Stimulated activated naive CD8-positive, alpha-beta T cell treated with anti-CD3 and anti-CD28 coated beads, Interleukin-15, Interleukin-2, amounts not matched to agents 100 U/mL and 50 U/mL, for 24 hours (primary cell): ENCODE measurements at regions not wholly inside any gene's neighbourhood (a gene's known extent, or its start where the extent isn't known, plus 50 kb on each side); places are given as distances from the start of the nearest gene placed in this dataset.
"Not testable (repeated sequence)": the region's sequence is repeated elsewhere in the genome, so short reads cannot be mapped to it uniquely, and the experiment has no call there.

Source experiments
- ATAC-seq: fragments of 150-1000 bp; cut with Tn5 transposase; one replicate; pipeline ENCODE4 v1.10.0; 2021
- DNase-seq: peaks from one replicate; pipeline ENCODE4 v3.0.0; 2021

DNA sequence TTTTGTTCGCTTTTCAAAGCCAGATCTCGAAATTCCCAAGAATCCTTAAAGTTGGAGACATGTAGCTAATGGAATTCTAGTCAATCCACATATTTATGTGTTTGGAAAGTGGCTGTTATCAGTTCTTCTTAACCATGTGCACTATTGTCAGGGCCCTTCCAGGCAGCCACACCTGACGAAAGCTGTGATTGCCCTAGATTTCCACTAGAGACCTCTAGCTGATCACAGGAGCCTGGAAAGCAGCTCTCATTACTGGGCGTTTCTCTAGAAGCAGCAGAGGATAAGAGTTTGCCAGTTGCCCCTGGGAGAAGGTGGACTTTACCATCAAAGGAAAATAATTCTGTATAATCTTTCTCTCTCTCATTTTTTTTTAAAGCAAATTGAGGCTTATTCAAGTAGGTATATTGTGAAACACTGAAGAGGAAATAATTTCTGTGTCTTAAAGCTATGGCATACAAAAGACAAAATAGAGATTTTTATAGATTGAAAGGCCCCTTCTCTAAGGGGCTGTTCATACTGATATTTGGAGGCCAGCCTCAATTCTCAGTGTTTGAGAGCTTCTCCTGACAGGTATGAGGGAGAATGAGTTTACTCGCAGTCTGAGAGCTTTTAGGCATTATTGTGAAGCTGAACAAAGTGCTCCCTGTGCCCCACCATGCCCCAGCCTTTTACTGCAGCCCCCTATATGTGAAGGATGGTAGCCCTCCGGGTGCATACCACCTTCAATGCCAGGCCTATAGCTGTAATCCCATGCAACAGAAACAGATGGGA, 405.4 kb upstream of the ACTBL2 start:
- DNase-seq (no peak), ATAC-seq (no peak)

DNA sequence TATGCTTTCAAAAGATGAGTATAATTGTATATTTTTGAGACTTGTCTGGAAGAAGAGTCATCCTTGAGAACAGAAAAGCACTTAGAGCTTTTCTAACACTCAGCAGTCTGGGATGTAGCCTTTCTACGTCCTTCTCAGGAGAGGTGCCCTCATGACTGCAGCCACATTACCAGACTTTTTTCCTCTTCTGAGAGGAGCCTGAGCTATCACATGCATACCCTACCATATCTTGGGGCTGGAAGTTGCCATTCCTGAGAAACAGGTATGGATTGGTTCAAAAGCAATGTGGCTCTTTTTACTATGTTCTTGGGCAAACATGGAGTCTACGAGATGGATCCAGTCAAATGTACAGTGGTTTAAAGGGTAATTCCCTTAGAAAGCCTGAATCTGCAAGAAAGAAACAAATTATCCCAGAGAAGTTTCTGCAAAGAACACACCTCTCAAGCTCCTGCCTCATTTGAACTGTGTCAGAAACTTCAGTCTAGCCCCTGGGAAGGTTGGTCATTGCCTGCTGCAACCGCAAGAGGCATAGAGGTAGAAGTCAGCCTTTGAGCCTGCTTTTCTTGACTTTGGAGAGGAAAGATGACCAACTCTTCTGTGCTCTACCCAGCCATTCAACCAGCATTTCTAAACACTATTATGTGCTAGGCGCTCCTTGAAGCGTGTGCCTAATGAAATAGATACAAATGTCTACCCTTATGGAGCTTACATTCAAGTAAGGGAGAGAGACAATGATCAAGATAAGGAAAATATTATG, 401.9 kb upstream of the ACTBL2 start:
- DNase-seq: no peak
- no peak for ATAC-seq

DNA sequence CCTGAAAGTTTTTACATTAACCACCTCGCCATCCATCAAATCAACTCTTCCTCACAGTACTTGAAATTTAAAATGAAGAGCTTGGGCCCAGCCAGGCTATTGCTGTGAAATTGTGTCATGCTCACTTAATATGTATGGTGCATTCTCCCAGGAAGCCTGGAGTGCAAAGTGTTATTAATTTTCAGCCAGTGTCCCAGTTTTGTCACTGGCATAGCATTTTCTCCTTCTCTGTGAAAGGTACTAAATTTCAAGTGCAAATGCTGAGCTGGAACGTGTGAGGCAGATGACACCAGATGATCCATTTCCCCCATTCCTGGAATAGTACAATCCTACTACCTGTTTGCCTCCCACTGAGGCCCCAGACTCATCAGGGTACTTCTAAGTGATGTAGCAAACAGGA, 397.6 kb upstream of the ACTBL2 start:
- ATAC-seq (no peak), DNase-seq (no peak)

DNA sequence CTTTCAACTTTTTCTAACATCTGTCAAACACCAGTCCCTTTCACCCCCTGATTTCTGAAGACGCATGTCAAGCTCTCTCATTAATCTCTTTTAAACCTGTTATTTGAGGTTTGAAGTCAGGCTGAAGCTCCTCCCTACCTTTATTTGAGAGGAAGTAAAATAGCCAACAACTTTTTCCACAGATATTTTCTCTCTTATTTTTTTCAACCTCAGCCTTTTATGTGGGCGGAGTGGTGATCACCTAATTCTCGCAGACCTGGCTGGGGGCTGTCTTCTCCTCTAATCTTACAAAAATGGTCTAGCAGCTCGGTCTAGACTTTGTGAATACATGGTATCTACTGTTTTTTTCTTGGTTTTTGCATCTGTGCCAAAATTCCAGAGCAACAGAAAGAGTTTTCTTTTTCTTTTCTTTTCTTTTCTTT, 395.7 kb upstream of the ACTBL2 start:
- ATAC-seq: no peak

DNA sequence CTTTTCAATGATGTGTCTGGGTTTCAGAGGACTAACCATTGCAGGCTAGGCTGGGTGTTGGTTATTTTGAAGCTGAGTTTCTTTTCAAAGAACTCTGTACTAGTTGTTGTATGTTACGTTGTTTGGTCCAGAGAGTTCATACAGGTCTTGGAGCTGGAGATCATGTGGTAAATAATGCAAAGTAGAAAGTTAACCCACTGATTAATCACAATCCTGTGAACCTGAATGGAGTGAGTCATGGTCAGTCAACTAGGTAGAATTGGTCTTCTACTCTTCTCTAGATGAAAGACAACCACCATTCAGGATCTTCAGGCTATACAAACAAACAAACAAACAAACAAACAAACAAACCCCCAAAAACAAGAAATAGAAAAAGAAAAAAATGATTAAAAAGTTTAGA, 388.9 kb upstream of the ACTBL2 start:
- ATAC-seq (no peak), DNase-seq (no peak)

More for the DNA sequence above, 395.7 kb upstream of the ACTBL2 start:
- no peak for DNase-seq

DNA sequence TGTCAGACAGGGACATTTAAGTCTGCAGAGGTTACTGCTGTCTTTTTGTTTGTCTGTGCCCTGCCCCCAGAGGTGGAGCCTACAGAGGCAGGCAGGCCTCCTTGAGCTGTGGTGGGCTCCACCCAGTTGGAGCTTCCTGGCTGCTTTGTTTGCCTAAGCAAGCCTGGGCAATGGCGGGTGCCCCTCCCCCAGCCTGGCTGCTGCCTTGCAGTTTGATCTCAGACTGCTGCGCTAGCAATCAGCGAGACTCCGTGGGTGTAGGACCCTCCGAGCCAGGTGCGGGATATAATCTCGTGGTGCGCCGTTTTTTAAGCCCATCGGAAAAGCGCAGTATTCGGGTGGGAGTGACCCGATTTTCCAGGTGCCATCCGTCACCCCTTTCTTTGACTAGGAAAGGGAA, 387.7 kb upstream of the ACTBL2 start:
- not testable (repeated sequence) for DNase-seq

DNA sequence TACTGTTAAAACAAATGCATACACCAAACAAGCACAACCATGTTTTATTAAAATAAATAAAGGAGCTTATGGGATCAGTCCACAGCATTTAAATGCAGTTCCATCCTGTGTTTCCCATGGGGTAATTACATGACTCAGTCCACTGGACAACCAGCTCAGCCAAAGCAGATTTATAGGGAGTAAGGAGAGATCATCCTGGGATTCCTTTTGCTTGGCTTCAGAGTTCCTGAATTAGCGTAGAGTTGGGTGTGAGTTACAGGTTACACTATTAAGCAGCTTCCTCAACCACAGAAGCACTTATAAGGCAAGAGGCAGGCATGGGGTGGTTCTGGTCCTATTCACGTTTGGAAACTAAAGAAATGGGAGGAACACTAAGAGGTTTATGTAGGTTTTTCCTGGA, 381.1 kb upstream of the ACTBL2 start:
- DNase-seq (no peak), ATAC-seq (no peak)

More for the DNA sequence above, 387.7 kb upstream of the ACTBL2 start:
- not testable (repeated sequence) for ATAC-seq

DNA sequence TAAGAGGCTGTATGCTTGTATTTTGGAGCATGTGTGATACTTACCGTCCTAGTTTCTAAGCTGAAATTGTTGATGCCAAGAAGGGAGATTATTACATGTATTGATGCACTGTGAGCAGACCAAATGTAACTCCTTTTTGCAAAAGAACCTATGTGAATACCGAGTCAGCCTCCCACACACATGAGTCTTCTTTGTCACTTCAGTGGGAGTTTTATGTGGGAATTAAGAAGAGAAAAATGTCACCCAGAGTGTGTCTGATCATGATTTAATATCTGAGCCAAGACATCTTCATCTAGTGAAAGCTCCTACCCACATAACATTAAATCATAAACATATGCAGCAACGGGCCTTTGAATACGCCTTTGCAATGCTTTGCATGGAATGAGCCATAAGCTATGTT, 380.3 kb upstream of the ACTBL2 start:
- DNase-seq: no peak
- ATAC-seq: no peak

DNA sequence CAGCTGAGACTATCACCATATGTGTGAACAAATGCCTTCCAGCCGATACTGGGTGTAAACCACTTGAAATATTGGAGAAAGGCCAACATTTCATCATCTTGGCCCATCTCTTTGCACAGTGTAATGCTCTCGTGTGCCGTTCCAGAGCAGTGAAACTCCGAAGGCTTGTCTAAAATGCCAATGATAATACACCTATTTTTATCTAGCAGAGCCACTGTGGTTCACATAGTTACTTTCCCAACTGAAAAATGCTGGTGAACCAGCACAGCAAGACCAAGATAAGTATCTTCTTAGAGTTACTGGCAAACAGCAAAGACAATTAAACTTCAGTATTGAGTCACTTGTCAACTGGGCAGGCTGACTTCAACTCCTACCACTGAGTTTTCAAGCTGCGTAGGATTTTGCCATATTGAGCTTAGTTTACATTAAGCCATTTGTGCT, 379.9 kb upstream of the ACTBL2 start:
- DNase-seq: no peak
- no peak for ATAC-seq

DNA sequence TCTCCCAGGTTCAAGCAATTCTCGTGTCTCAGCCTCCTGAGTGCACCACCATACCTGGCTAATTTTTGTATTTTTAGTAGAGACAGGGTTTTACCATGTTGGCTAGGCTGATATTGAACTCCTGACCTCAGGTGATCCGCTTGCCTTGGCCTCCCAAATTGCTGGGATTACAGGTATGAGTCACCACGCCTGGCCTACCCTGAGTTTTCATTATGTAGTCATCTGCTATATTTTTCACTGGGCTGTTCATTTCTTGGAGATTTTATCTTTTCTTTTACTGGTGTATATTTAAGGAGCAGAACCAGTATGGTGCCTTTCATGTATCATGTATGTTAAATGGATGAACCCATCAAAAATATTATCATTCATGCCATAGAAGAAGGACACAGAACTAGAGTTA, 377.0 kb upstream of the ACTBL2 start:
- ATAC-seq (no peak), DNase-seq (no peak)

DNA sequence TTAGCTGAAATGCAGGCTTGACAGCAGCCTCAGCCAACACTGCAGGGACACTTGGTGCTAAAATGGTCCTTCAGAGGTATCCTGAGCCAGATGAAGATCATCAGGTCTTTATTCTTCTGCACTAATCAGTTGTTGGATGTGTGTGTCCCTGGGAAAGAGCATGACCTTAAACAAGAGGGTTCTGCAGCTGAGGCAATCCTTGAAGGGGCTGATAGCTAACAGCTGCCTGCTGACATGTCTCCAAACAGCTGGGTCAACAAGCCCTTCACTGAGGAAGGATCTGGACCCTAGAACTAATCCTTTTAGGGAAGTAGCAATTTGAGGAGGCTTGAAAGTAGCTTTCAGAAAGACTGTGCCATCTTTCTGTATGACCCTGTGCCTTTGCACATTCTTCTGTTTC, 376.3 kb upstream of the ACTBL2 start:
- ATAC-seq (no peak), DNase-seq (no peak)

DNA sequence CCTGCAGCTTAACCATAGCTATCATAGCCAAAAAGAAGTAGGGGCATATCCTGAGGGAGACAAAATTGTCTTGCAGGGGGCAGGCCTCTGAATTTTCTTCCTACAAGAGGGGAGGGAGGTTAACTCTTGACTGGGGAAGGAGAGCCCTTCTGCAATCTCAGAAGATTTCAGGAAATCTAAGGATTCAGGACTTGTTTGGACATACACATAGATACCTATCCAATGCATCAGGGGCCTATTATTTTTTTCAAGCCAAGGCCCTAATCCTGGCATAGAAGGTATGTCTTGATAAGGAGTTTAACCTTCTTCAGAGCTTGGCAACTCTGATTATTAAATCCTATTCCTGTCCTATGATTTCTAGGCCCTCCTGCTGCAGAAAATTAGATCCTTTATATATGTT, 375.1 kb upstream of the ACTBL2 start:
- DNase-seq (no peak), ATAC-seq (no peak)

DNA sequence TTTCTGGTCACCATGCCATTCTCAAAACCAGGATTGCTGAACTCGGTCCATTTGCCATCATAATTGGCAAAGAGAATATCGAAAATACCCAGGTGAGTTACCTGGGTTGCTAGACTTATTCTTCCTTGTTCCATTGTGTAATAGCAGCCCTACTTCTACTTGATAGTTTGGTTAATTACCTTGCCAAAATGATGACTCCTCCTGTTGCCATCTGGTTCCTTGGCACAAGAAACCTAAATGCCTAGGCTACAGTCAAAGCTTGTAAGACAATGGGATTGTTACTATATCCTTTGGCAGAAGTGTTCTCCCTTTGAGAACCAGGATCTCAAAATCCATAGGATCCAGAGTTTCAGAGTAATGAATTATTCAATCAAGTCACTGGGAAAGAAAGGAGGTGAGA, 373.2 kb upstream of the ACTBL2 start:
- DNase-seq: no peak
- no peak for ATAC-seq

DNA sequence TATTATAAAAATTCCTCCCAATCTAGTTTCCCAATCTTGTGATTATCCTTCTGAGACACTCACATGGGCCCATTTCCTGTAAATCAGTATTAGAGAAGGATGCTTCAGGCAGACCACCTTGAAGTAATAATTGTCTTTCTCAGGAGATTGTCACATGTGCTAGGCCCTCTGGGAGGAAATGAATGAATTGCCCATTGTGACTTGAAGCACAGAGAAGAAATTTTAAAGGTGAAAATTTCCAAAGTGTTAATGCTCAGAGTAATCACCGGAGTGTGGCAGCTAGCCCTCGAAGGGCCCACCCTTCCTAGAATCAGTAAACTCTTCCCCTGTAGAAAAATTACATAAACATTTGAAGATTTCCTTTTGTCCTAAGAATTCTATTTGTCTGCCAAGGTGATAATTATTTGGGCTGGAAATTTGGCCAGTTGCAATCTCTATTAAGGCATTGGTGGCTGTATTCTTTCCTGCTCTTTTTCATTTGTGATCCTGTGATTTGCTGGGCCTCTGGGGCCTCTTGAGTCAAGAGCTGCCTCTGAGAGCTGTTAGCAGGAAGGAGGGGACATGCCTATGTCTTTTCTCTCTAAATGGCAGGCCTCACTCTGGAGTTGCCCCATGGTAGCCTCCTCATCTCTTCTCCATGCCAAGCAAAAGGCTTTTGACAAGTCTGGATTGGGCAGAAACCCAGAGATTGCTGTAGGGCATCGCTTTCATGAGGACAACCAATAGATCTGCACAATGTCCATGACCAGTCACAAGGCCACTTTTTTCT, 371.5 kb upstream of the ACTBL2 start:
- no peak for ATAC-seq
- no peak for DNase-seq

DNA sequence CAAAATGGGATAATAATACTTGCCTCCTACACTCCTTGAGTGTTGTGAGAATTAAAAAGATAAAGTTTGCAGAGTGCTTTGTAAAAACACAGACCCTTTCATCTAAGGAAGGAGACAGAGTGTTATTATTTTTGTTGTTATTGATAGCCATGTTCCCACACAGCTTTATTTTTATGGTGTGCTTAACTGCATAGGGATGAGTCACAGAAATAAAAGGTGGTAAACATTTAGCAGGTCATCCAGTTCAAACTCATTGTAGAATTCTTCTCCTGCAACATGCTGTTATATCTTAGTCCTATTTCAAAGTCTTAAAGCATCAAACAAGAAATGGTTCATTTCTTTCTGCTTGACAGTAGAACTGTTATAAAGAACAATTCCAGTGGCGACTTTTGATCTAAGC, 367.5 kb upstream of the ACTBL2 start:
- no peak for DNase-seq
- no peak for ATAC-seq

DNA sequence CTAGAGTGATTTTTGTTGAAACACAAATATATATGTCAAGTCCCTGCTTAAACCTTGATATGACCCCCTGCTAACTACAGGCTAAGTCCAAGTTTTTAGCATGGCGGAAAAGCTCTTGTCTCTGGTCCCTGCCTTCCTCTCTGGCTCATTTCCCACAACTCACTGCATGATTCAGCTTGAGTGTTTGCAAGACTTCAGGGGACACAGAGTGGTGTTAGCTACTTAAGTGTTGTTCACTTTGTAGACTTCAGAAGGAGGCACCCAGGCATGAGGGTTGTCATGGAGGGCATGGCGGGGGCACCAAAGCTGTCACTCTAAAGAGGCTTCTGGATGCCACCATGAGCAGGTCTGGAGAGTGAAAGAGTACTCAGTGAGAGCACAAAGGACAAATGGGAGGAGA, 362.4 kb upstream of the ACTBL2 start:
- DNase-seq: no peak
- ATAC-seq: no peak

DNA sequence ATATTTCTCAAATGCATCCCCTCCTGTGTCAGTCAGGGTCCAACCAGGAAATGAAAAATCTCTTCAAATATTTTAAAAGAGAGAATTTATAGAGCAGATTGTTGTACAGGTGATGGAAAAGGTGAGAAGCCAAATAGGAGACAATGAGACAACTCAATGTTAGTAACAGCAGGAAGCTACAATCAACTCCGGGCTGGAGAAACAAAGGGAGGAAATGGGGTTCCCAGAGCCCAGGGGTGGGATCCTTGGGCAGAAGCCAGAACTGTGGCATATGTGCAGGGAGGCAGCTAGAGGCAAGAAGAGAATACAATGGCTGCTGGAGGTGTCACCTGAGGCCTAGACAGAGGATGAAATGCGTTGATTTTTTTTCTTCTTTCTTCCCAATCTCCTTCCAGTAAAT, 361.8 kb upstream of the ACTBL2 start:
- no peak for ATAC-seq
- DNase-seq: no peak

DNA sequence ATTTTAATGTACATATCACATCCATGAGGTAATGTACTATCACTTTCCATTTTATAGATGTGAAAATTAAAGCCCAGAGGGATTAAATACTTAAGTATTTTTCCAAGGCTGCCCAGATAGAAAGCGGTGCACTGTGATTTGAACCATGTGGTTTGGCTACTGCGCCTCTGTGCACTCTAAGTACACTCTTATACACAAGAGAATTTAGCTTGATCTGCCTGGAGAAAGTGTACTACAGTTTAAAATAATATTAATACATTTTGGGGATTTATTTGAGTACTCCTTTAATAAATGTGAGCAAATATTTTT, 360.4 kb upstream of the ACTBL2 start:
- ATAC-seq (no peak), DNase-seq (no peak)

DNA sequence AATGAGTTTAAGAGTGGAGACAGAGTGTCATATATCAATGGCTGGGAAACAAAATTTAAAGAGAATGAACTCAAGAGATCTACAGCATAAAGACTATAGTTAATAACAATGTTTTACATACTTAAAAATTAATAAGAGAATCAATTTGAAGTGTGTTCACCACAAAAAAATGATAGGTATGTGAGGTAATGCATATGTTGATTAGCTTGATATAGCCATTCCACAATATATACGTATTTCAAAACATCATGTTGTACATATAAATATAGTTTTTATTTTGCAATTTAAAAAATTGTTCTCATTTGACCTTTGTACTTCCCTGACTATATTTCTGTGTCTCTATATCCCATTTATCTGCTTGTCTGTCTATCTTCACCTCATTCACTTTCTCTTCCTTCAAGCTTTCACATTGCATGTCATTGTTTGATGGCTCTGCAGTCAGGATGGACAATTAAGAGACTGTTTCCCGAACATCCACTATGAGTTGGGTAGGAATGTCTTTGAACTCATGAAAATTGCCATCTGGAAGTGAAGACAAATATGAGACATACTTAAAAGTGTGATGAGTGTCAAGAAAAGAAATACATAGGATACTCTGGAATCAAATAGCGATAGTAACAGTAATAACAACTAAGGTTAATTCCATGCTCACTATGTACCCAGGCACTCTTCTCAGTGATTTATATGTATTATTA, 359.9 kb upstream of the ACTBL2 start:
- ATAC-seq (no peak), DNase-seq (no peak)

DNA sequence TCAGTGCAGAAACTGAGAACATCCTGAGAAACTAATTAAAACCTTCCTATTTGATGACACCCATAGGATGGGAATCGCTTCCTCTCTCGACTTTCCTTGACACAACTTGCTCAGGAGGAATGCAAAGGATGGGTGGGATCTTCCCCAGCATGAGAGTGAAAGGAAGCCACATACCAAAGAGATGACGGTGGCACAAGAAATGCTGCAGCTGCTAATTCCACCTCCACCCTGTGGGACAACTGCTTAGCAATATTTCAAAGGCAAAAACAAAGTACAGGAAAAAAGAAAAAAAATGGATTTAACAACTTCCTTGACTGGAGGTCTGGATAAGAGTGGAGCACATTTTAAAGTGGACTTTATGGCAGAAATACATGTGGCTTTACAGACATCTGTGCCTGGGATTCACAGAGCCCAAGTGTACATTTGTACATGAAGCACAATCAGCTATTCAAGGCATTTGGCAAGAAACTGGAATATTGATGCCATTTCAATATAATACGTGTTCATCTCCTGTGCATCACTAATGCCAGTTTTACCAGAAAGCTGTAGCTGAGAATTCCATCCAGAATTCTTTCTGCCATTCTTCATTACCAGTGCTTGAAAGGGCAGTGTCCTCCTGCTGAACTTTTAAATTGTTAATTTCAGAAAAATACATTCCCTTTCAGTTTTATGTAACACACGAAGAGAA, 359.2 kb upstream of the ACTBL2 start:
- DNase-seq: no peak
- ATAC-seq: no peak

DNA sequence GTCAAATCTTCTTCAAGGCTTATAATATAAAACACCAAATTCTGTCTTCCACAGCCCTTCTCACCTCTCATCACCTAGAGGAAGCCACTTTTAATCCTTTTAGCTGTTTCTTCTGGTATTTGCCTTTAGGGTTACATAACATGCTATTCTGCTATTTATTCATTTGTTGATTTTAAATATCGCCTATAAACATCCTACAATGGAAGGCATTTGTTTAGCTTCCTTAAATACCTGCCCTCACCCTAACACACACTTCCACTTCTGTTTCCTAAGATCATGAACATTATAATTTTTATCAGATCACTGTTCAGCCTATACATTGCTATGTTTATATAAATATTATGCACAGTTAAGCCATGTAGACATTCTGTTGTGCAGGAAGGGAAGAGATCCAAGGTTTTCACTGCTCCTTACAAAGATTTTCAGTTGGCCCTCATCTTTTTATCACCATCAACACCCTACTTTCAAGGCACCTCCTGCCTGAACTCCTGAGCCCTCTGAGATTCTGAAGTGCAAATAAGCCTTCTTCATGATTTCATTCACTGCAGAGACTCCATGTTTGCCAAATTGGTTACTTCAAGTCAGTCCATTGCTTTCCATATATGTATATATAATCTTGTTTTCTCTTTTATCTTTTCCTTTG, 356.9 kb upstream of the ACTBL2 start:
- ATAC-seq (no peak), DNase-seq (no peak)
